ENCODE measurements at regions not wholly inside any gene's neighbourhood (a gene's known extent, or its start where the extent isn't known, plus 50 kb on each side); places are given as distances from the start of the nearest gene placed in this dataset.
A peak's percentile ranks its signal among the peaks of the same experiment; 100 is the strongest.
"Not testable (repeated sequence)": the region's sequence is repeated elsewhere in the genome, so short reads cannot be mapped to it uniquely, and the experiment has no call there.

DNA sequence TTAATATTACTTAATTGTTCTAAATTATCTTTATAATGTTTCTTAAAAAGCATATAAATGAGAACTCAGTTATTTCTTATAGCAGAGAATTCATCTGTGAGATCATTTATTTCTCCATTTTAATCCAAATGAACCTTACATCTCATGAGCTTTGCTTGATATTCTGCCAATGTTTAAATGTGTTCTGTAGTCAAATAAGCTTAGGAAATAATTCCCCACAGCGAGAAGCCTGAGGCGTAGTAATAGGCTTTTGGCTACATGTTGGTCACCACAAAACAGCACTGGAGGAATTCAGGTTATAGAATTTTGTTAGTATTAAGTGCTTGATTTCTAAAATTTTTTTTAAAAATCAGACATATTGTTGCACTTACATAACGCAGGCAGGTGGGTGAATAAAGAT lies 585.3 kb upstream of the RORB start:
- TF ChIP-seq, protein P1, sequence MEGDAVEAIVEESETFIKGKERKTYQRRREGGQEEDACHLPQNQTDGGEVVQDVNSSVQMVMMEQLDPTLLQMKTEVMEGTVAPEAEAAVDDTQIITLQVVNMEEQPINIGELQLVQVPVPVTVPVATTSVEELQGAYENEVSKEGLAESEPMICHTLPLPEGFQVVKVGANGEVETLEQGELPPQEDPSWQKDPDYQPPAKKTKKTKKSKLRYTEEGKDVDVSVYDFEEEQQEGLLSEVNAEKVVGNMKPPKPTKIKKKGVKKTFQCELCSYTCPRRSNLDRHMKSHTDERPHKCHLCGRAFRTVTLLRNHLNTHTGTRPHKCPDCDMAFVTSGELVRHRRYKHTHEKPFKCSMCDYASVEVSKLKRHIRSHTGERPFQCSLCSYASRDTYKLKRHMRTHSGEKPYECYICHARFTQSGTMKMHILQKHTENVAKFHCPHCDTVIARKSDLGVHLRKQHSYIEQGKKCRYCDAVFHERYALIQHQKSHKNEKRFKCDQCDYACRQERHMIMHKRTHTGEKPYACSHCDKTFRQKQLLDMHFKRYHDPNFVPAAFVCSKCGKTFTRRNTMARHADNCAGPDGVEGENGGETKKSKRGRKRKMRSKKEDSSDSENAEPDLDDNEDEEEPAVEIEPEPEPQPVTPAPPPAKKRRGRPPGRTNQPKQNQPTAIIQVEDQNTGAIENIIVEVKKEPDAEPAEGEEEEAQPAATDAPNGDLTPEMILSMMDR (IDR thresholded peaks at IDR 0.05; ENCODE audit: insufficient read depth, low read length), result no peak
- DNase-seq (ENCODE audit: low read depth), result no peak
- no peak overlapping the region for H3K4me3 ChIP-seq (ENCODE audit: low read depth, low read length)

DNA sequence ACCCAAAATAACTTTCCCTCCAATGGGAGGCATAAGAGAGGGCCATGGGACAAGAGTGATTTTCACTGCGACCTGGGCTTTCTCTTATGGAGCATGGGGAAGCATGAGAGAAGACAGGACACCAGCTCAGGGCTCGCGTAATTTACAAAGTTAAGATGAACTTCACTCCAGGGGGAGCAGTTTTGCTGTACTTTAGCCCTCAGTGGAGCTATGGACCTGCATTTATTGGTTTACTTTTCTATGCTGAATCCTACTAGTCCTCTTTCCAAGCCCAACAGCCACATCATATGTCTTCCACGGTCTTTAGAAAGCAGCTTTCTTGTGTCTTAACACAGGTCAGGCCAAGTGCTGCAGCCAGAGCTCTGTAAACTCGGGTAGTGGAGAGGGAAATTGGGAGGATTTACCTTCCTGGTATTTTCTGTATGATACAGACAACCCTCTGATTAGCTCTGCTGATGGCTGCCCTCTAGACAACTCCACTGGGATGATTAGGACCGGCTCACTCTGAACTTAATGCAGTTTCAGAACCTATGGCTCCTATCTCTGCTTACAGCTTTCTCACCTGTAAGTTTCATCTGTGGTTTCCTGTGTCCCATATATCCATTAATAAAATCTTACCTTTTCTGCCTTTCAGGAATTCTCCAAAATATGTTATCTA lies 581.0 kb upstream of the RORB start:
- TF ChIP-seq, protein P1 (IDR thresholded peaks at IDR 0.05; ENCODE audit: insufficient read depth, low read length), result no peak
- H3K4me3 ChIP-seq (ENCODE audit: low read depth, low read length), result no peak overlapping the region
- DNase-seq (ENCODE audit: low read depth), result peak; percentile 18

DNA sequence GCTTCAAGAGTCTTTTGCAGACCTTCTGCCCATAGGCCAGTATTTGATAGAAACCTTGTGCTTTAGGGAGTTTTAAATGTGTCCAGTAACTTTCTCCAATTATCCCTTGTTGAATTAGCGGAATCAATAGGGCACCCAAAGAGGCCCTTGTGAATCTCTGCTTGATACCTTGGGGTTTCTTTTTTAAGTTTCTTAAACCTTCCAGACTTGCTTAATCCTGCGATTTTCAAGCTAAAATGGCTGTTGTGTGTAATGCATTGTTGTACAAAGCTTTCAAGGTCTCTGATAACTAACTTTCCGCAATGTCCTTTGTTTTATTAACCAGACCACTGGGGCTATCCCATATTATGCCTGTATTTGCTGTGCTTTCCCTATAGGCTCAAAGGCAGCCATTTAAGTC lies 577.4 kb upstream of the RORB start:
- no peak for DNase-seq (ENCODE audit: low read depth)
- TF ChIP-seq, protein P1 (IDR thresholded peaks at IDR 0.05; ENCODE audit: insufficient read depth, low read length), result no peak
- no peak overlapping the region for H3K4me3 ChIP-seq (ENCODE audit: low read depth, low read length)

DNA sequence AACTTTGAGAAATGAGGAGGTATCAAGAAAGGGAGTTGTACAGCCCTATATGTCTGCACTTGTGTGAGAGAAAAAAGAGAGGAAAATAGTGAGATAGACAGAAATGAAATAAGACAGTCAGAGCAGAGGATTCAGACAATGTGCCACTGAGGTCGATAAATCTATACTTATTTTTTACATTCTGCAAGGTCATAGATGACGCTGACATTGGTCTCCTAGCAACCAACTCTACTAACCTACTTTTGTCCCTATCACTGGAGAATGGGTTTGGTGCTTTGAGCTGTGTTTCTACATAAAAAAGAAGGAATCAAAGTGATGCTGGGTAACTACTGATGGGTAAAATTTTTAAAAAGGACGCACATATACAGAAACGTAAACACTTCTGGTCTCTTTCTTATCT lies 573.3 kb upstream of the RORB start:
- H3K4me3 ChIP-seq (ENCODE audit: low read depth, low read length), result no peak overlapping the region
- TF ChIP-seq, protein P1 (IDR thresholded peaks at IDR 0.05; ENCODE audit: insufficient read depth, low read length), result no peak
- DNase-seq (ENCODE audit: low read depth), result no peak

DNA sequence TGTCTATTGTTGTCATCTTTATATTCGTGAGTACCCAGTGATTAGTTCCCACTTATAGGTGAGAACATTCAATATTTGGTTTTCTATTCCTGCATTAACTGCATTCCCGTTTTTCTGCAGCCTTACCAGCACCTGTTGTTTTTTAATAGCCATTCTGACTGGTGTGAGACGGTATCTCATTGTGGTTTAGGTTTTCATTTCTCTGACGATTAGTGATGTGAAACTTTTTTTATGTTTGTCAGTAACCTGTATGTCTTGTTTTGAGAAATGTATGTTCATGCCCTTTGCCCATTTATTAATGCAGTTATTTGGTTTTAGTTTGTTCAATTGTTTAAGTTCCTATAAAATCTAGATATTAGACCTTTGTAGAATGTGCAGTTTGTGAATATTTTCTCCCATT lies 546.0 kb upstream of the RORB start:
- DNase-seq (ENCODE audit: low read depth), result no peak
- H3K4me3 ChIP-seq (ENCODE audit: low read depth, low read length), result no peak overlapping the region
- TF ChIP-seq, protein P1 (IDR thresholded peaks at IDR 0.05; ENCODE audit: insufficient read depth, low read length), result no peak

DNA sequence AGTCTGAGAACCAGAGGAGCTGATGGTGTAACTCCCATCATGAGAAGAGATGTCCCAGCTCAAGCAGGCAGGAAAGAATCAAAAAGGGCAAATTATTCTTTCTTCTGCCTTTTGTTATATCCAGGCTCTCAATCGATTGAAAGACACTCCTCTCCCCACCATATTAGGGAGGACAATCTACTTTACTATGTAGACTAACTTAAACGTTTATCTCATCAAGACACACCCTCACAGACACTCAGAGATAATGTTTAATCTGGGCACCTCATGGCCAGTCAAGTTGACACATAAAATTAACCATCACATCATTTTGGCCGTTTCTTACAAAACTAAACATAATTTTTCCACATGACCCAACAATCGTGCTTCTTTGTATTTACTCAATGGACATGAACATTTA lies 534.3 kb upstream of the RORB start:
- H3K4me3 ChIP-seq (ENCODE audit: low read depth, low read length), result no peak overlapping the region
- TF ChIP-seq, protein P1 (IDR thresholded peaks at IDR 0.05; ENCODE audit: insufficient read depth, low read length), result no peak
- DNase-seq (ENCODE audit: low read depth), result no peak

DNA sequence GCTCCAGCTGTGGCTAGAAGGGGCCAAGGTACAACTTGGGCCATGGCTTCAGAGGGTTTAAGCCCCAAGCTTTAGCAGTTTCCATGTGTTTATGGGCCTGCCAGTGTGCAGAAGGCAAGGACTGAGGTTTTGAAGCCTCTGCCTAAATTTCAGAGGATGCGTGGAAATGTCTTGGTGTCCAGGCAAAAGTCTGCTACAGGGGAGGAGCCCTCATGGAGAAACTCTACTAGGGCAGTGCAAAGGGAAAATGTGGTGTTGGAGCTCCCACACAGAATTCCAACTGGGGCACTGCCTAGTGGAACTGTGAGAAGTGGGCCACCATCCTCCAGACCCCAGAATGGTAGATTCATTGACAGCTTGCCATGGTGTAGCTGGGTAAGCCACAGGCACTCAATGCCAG lies 527.2 kb upstream of the RORB start:
- TF ChIP-seq, protein P1 (IDR thresholded peaks at IDR 0.05; ENCODE audit: insufficient read depth, low read length), result no peak
- H3K4me3 ChIP-seq (ENCODE audit: low read depth, low read length), result no peak overlapping the region
- DNase-seq (ENCODE audit: low read depth), result no peak

DNA sequence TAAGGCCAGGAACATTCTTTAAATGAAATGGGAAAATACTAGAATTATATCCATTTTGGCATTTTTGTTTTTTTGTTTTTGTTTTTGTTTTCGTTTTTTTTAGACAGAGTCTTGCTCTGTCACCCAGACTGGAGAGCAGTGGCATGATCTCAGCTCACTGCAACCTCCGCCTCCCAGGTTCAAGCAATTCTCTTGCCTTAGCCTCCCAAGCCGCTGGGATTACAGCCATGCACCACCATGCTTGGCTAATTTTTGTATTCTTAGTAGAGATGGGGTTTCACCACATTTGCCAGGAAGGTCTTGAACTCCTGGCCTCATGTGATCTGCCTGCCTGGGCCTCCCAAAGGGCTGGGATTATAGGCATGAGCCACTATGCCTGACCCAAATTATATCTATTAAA lies 520.7 kb upstream of the RORB start:
- not testable (repeated sequence) for DNase-seq (ENCODE audit: low read depth)

More for the DNA sequence above, 520.7 kb upstream of the RORB start:
- H3K4me3 ChIP-seq (ENCODE audit: low read depth, low read length), result not testable (repeated sequence)

Data from fibroblast of the aortic adventitia (primary cell).